GM18502 (cell line): ENCODE measurements at regions not wholly inside any gene's neighbourhood (a gene's known extent, or its start where the extent isn't known, plus 50 kb on each side); places are given as distances from the start of the nearest gene placed in this dataset.

Experiments used
- ATAC-seq: cut with Tn5 transposase; IDR thresholded peaks from one replicate; pipeline ENCODE4 v1.9.1; 2021; ENCODE audit warnings: mild to moderate bottlenecking; ENCODE audit not compliant: unreplicated experiment, poor library complexity

GRCh38 chr5:167730656-167731055, 560.8 kb upstream of the WWC1 start:
- no peak for ATAC-seq

- ATAC-seq = no peak
Measured at GRCh38 chr5:167731951-167732350, 559.5 kb upstream of the WWC1 start.

DNA sequence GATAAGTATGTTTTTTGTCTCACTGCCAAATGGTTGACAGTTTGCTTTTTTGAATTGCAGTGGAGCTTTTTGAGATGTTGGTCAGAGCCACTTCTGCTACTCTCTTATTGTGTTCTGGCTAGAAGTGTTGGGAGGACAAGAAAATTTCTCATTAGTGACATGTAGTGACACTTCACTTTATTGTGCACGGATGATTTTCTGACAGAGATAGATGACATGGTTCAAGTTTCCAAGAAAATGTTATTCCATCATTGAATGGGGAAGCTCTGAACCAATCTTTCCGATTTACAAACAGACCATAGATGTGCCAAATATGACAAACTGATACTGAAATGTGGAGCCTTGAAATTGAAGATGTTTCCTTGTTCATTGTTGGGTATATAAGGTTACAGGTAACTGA, 558.9 kb upstream of the WWC1 start:
- no peak for ATAC-seq

DNA sequence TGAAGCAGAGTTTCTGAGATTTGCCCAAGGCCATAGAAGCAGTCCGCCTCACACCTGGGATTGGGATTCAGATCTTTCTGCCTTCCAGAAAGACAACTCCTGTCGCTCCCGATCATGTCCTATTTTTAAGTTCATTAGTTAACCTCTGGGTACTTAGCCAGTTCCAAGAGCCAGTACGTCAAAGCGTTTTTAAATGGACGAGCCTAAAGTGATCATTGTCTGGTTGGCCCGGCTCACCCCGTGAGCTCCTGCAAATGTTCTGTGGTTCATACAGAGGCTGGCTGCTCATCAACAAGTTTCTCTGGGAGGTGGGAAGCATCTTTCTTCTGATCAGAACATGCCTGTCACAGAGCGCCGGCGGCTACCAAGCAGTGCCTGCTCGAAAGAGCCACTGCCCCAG, 554.5 kb upstream of the WWC1 start:
- ATAC-seq = no peak

GRCh38 chr5:167743695-167744464, 547.6 kb upstream of the WWC1 start:
- no peak for ATAC-seq

GRCh38 chr5:167745868-167746267, 545.6 kb upstream of the WWC1 start:
- no peak for ATAC-seq

- no peak for ATAC-seq
Measured at GRCh38 chr5:167750586-167750985, 540.9 kb upstream of the WWC1 start.

DNA sequence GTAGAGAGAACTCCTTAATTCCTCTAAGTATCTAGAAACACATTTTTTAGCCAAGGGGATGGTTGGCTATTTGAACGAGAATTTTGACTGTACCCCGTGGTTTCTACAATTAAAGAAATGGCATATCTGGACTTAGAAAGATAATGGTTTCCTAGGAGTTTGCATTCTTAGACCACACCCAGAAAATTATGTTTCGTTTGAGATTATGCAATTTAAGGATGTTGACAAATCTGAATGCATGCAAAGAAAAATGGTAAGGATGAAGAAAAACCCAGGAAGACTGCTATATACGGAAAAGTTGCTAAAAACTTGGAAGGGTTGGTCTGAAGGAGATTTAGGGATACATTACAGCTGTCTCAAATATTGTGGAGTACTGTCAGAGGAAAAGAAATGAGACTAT, 538.5 kb upstream of the WWC1 start:
- no peak for ATAC-seq

- no peak for ATAC-seq
Measured at GRCh38 chr5:167753725-167754490, 537.5 kb upstream of the WWC1 start.

DNA sequence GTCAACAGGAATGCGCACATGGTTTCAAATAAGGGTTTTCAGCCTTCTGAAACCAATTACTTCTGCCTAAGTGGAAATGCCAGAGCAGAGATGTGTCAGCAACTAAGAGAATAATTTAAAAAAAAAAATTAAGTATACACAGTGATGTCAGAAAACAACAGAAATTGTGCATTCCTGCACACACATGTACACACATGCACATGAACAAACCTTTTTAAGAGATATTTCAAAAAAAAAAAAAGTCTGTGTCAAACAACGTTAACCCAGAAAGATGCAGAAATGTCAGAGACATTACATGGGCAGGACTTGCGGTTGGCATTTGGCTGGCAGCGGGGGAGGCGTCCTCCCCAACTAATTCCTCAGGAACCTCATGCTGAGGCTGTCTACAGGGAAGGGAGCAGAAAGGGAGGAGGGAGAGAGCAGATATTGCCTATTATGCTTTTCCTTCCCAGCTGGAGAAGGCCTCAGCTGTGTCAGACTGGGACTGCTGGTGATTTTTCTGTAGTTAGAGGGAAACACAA, 536.9 kb upstream of the WWC1 start:
- ATAC-seq = no peak

DNA sequence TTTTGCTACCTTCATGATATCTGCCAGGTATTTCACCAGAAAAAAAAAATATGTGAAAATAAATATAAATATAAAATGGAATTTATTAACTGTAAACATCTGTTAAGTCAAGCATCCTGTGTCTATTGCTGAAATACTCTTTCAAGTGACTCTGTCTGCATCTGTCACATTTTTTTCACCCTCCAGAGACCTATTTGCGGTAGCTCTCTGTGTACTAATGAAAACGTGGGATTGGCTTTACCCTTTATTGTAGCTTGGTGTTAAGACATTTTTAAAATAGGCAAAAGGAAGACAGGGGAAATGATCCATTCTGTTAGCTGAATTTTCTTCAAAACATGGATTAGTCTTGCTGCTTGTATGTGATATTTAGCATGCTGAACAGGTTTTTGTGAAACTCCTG, 536.0 kb upstream of the WWC1 start:
- no peak for ATAC-seq

DNA sequence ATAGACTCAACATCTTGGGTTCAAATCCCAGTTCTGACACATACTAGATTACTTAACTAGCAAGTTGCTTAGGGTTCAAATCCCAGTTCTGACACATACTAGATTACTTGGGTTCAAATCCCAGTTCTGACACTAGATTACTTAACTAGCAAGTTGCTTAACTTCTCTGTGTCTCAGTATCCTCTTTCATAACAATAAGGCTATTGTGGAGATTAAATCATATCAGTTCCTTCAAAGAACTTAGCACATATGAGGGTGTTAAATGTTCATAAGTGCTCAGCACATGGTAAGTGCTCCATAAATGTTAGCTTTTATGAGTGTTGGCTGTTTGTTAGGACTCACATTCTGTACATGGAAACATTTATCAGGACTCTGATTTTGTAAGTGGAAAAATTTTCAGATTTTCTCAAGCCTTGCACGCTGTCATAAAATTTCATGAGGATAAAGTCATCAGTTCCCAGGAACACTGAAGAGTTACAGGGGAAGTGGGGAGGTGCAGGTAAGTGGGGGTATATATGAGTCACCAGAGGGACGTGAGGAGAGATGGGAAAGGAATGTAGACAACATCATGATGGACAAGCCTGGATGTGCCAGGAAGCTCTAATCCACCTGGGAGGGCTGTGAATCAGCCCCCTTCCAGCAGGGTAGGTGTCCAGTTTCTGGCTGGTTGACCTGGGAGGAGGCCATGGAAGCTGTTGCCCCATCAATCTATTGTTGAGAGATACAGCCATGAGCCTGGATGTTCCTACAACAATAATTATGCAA, 532.2 kb upstream of the WWC1 start:
- no peak for ATAC-seq

DNA sequence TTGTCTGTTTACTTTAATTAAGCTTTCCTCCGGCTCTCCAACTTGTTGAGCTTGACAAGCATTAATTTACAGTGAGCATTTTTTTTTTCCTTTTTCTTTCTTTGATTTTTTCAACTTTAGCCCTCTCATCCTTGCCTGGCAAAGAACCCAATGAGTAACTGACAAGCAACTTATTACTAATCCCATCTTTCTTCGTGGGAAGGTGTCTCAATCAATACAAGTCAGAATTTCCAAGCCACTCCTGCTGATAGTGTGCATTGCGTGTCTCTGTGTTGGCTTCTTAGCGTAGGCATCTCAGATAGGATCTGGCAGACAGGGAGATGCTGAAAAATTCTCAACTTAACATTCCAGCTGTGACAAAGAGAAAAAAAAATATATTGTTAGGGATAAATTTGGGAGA, 527.7 kb upstream of the WWC1 start:
- ATAC-seq = no peak

DNA sequence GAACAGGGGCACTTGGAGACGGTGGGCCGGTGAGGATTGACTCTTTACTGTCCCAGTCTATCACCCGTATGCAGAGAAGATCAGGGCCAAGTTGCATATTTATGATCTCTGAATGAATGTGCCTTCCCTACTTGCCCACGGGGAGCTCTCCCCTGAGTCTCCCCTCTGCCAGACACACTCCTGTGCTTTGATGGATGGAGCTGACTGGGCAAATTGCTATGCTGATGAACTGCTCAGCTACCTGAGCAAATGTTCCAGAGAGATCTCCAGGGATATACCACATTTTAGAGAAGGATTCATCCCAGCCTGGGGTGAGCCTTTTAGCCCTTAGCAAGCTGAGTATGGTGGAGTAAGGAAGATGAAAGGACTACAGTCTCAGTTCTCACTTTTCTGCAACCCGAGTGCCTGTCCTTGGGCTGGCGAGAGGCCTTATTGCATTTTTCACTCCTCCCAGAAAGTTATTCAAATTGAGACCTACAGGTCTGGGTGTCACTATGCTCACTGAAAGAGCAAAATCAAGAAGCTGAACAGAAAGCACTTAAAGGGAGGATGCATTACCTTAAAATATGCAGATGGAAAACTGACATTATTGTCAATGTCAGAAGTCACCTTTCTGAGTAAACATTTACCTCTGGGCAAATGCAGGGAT, 526.7 kb upstream of the WWC1 start:
- ATAC-seq = no peak

- ATAC-seq = no peak
Measured at GRCh38 chr5:167765352-167765751, 526.1 kb upstream of the WWC1 start.

DNA sequence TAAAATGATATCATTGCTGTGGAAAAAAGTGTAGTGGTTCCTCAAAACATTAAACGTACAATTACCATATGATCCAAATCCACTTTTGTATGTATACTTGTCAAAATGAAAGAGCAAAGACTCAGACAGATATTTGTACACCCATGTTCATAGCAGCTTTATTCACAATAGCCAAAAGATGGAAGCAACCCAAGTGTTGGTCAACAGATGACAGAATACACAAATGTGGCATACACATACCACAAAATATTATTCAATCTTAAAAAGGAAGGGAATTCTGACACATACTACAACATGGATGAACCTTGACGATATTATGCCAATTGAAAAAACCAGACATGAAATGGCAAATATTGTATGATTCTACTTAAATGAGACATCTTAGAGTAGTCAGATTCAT, 524.5 kb upstream of the WWC1 start:
- ATAC-seq = no peak

GRCh38 chr5:167767795-167768194, 523.6 kb upstream of the WWC1 start:
- ATAC-seq = no peak

DNA sequence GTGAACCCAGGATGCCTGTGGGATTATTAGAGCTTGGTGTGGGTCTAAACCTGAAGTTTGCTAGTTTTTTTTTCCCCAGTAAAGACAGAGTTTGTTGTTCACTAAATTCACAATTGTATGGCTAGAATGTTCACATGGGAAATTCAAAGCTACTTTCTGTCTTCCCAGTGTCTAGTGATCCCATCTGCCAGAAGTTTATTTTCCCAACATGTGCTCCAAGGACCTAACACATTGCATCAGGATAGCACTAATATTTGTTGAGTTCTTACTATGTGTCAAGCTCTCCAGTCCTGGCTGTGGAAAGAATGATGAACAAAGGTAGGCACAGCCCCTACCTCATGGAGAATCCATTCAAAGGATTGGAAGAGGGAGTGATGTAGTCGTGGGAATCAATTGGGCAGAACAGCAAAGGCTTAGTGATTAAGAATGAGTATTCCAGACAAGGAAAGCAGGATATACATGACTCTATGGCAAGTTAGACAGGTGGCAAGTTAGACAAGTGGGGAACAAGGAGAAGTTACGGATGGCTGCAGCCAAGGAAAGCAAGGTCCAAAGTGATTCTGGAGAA, 521.5 kb upstream of the WWC1 start:
- no peak for ATAC-seq

GRCh38 chr5:167770461-167770860, 521.0 kb upstream of the WWC1 start:
- ATAC-seq = no peak

DNA sequence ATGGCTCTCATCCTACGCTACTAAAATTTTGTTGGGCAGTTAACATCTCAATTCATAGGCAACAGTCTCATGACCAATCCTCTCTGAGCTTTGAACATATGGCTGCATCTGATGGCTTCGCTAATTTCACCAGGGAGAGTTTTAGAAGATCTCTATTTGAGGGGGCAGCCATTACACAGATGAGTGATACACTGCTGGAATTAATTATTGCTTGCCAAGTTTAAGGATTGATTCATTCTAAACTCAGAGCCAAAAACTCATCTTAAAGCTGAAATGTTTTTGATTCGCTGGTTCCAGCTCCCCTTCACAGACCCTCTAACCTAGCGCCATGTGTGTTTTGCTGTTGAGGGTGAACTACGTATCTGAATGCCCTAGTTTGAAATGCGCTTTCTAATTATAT, 519.9 kb upstream of the WWC1 start:
- ATAC-seq = no peak
